Left ventricle myocardium inferior (tissue), 1 donor: ENCODE measurements at regions not wholly inside any gene's neighbourhood (a gene's known extent, or its start where the extent isn't known, plus 50 kb on each side); places are given as distances from the start of the nearest gene placed in this dataset.

Experiments used
- DNase-seq: peaks from one replicate; pipeline ENCODE4 v3.0.0-alpha.2; 2020
- H3K27ac ChIP-seq: fragments of 200-600 bp; replicated peaks from 2 replicates; pipeline ENCODE4 v1.8.0; 2021
- H3K27me3 ChIP-seq: fragments of 200-600 bp; 2 replicates; pipeline ENCODE4 v1.8.0; 2021; ENCODE audit warnings: low read depth
- H3K36me3 ChIP-seq: fragments of 200-600 bp; 2 replicates; pipeline ENCODE4 v1.8.0; 2021
- H3K4me1 ChIP-seq: fragments of 200-600 bp; 2 replicates; pipeline ENCODE4 v1.8.0; 2021
- H3K4me3 ChIP-seq: fragments of 200-600 bp; 2 replicates; pipeline ENCODE4 v1.8.0; 2021; ENCODE audit warnings: mild to moderate bottlenecking, moderate library complexity
- H3K9me3 ChIP-seq: fragments of 200-600 bp; replicated peaks from 2 replicates; pipeline ENCODE4 v1.8.0; 2021
- CTCF ChIP-seq: fragments of 200-600 bp; IDR thresholded peaks from 2 replicates; pipeline ENCODE4 v1.8.0; 2021; ENCODE audit warnings: antibody characterized with exemption, mild to moderate bottlenecking, borderline replicate concordance
- intact Hi-C: fragments of 100-400 bp; cut with micrococcal nuclease; formaldehyde crosslinking; loops from one replicate; pipeline ENCODE4 v1.11.0; 2022
- donor health status: DM: no; HTN: yes; CAD: no; lungs with severe emphysema.

GRCh38 chr9:108133101-108133500 lies 643.5 kb upstream of the KLF4 start:
- no peaks in the 10 kb centered on the region for H3K36me3 ChIP-seq
- intact Hi-C loops, result no loop called here
- TF ChIP-seq CTCF, result no peak
- no peaks in the 10 kb centered on the region for H3K4me1 ChIP-seq
- DNase-seq, result no peak
- H3K9me3 ChIP-seq, result no peaks in the 10 kb centered on the region
- no peak overlapping the region for H3K4me3 ChIP-seq
- H3K27ac ChIP-seq, result no peak overlapping the region
- no peaks in the 10 kb centered on the region for H3K27me3 ChIP-seq

DNA sequence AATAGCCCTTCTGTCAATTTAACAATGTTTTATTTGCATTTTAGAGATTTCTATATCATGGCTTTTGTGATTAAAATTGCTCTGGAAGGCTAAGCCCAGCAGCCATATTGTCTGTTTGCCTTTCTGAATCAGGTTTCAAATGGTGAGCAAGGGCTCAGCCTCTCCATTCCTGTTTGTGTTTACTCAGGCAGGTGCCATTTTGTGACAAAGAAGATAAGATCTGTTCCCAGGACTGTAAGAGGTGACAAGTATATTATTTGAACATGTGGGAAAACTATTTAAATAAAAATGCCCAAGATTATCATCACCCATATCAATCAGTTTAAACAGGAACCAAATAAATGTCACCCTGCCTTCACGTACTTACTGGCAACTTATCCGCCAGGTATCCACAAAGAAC lies 641.3 kb upstream of the KLF4 start:
- no peak overlapping the region for H3K4me3 ChIP-seq
- H3K27ac ChIP-seq, result no peak overlapping the region
- intact Hi-C loops, result no loop called here
- H3K9me3 ChIP-seq, result no peaks in the 10 kb centered on the region
- no peak for TF ChIP-seq CTCF
- no peaks in the 10 kb centered on the region for H3K27me3 ChIP-seq
- DNase-seq, result no peak
- no peaks in the 10 kb centered on the region for H3K4me1 ChIP-seq
- H3K36me3 ChIP-seq, result no peaks in the 10 kb centered on the region

- no peaks in the 10 kb centered on the region for H3K36me3 ChIP-seq
- TF ChIP-seq CTCF, result peak; percentile 44
- no peak overlapping the region for H3K27ac ChIP-seq
- intact Hi-C loops, result no loop called here
- H3K9me3 ChIP-seq, result no peaks in the 10 kb centered on the region
- H3K4me3 ChIP-seq, result no peak overlapping the region
- no peaks in the 10 kb centered on the region for H3K27me3 ChIP-seq
- no peaks in the 10 kb centered on the region for H3K4me1 ChIP-seq
- DNase-seq, result no peak
Measured at GRCh38 chr9:108125625-108126024, 636.1 kb upstream of the KLF4 start.

- DNase-seq, result peak; percentile 34
- Histone ChIP-seq H3K27ac (no peak overlapping the region), H3K4me3 (no peak overlapping the region), H3K27me3 (no peaks in the 10 kb centered on the region), H3K36me3 (no peaks in the 10 kb centered on the region), H3K4me1 (no peaks in the 10 kb centered on the region), H3K9me3 (no peaks in the 10 kb centered on the region)
- TF ChIP-seq CTCF, result no peak
- intact Hi-C loops, result no loop called here
Measured at GRCh38 chr9:108119530-108120113, 630.1 kb upstream of the KLF4 start.

DNA sequence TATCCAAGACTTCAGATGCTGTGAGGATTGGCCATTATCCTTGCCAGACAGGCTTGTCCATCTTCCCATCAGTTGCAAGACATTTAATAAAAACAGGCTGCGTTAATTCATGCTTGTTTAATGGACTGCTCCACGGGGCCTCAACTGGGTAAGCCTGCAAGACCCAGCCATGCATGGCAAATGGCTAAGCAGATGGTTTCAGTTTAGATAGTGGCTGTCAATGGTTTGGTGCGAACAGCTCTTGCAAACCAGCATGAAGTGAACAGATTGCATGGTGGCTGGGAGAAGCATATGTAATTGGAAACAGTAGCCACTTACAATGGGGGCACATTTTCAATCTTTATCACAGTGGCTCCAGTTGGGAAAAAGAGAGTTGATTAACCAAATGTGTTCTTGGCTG lies 628.2 kb upstream of the KLF4 start:
- TF ChIP-seq CTCF, result no peak
- H3K27ac ChIP-seq, result no peak overlapping the region
- no peaks in the 10 kb centered on the region for H3K36me3 ChIP-seq
- no peak overlapping the region for H3K4me3 ChIP-seq
- no peaks in the 10 kb centered on the region for H3K4me1 ChIP-seq
- intact Hi-C loops, result no loop called here
- H3K9me3 ChIP-seq, result no peaks in the 10 kb centered on the region
- no peaks in the 10 kb centered on the region for H3K27me3 ChIP-seq
- no peak for DNase-seq

GRCh38 chr9:108117306-108117705 lies 627.7 kb upstream of the KLF4 start:
- H3K4me3 ChIP-seq, result no peak overlapping the region
- no peak for TF ChIP-seq CTCF
- no peaks in the 10 kb centered on the region for H3K27me3 ChIP-seq
- no peak overlapping the region for H3K27ac ChIP-seq
- H3K36me3 ChIP-seq, result no peaks in the 10 kb centered on the region
- H3K4me1 ChIP-seq, result no peaks in the 10 kb centered on the region
- H3K9me3 ChIP-seq, result no peaks in the 10 kb centered on the region
- DNase-seq, result no peak
- intact Hi-C loops, result no loop called here
